Suprapubic skin (tissue), 4 donors: ENCODE measurements at regions not wholly inside any gene's neighbourhood (a gene's known extent, or its start where the extent isn't known, plus 50 kb on each side); places are given as distances from the start of the nearest gene placed in this dataset.

Source experiments
- DNase-seq, 2 donors: peaks; one replicate each; pipeline ENCODE4 v3.0.0-alpha.2; 2019; ENCODE audit warnings: low spot score in 2 of 2
- H3K27ac ChIP-seq: fragments of 200-600 bp; sonication (generic); one replicate; pipeline ENCODE4 v1.5.1; 2019
- H3K27me3 ChIP-seq: fragments of 200-600 bp; sonication (generic); one replicate; pipeline ENCODE4 v1.5.1; 2019
- H3K36me3 ChIP-seq: fragments of 200-600 bp; sonication (generic); one replicate; pipeline ENCODE4 v1.5.1; 2019
- H3K4me1 ChIP-seq: fragments of 200-600 bp; sonication (generic); one replicate; pipeline ENCODE4 v1.5.1; 2019
- H3K4me3 ChIP-seq: fragments of 200-600 bp; sonication (generic); one replicate; pipeline ENCODE4 v1.5.1; 2019; ENCODE audit warnings: mild to moderate bottlenecking
- H3K9me3 ChIP-seq: fragments of 200-600 bp; sonication (generic); one replicate; pipeline ENCODE4 v1.5.1; 2019
- CTCF ChIP-seq, 2 donors: fragments of 200-600 bp in 1 of 2; fragments of 450-650 bp in 1 of 2; sonication (generic) in 1 of 2; IDR thresholded peaks; one replicate each; pipeline ENCODE4 v1.5.1; 2016 to 2019; ENCODE audit warnings: antibody characterized with exemption in 2 of 2, mild to moderate bottlenecking in 1 of 2, moderate library complexity in 1 of 2
- EP300 ChIP-seq: sonication (generic); formaldehyde crosslinking; IDR thresholded peaks from one replicate; pipeline ENCODE4 v1.6.1; 2017; ENCODE audit warnings: antibody characterized with exemption
- POLR2A ChIP-seq, 2 donors: fragments of 450-650 bp; IDR thresholded peaks; one replicate each; pipeline ENCODE4 v1.6.1; 2017; ENCODE audit warnings: antibody characterized with exemption in 2 of 2, mild to moderate bottlenecking in 2 of 2, moderate library complexity in 2 of 2
- POLR2AphosphoS5 ChIP-seq, 3 donors: sonication (generic); formaldehyde crosslinking; IDR thresholded peaks; one replicate each; pipeline ENCODE4 v1.6.1; 2017; ENCODE audit warnings: antibody characterized with exemption in 3 of 3
- WGBS: methylation state at CpG from one replicate; pipeline ENCODE4 v1.1.5; 2018; 5-methylcytosine and 5-hydroxymethylcytosine counted together

- DNase-seq = no peak
- Histone ChIP-seq H3K36me3 (no peaks in the 10 kb centered on the region), H3K27ac (no peak overlapping the region), H3K4me3 (no peak overlapping the region), H3K9me3 (no peaks in the 10 kb centered on the region), H3K27me3 (no peaks in the 10 kb centered on the region), H3K4me1 (no peaks in the 10 kb centered on the region)
- TF ChIP-seq POLR2AphosphoS5 (IDR thresholded peaks at IDR 0.05) (no peak), CTCF (IDR thresholded peaks at IDR 0.05) (no peak), EP300 (no peak), POLR2A (IDR thresholded peaks at IDR 0.05) (no peak)
These were observed 465.7 kb downstream of the NOVA1 start for GRCh38 chr14:26132061-26132645.

GRCh38 chr14:26130690-26131089, 467.1 kb downstream of the NOVA1 start:
- H3K4me3 ChIP-seq = no peak overlapping the region
- 85% methylated on average over 1 of the region's 1 CpG for WGBS
- no peaks in the 10 kb centered on the region for H3K36me3 ChIP-seq
- H3K4me1 ChIP-seq = no peaks in the 10 kb centered on the region
- no peak for TF ChIP-seq CTCF (IDR thresholded peaks at IDR 0.05)
- no peak for TF ChIP-seq POLR2A (IDR thresholded peaks at IDR 0.05)
- no peak for TF ChIP-seq POLR2AphosphoS5 (IDR thresholded peaks at IDR 0.05)
- no peak for TF ChIP-seq EP300
- H3K9me3 ChIP-seq = no peaks in the 10 kb centered on the region
- no peaks in the 10 kb centered on the region for H3K27me3 ChIP-seq
- H3K27ac ChIP-seq = no peak overlapping the region
- DNase-seq = no peak

GRCh38 chr14:26128931-26129671, 468.7 kb downstream of the NOVA1 start:
- no peaks in the 10 kb centered on the region for H3K27me3 ChIP-seq
- no peaks in the 10 kb centered on the region for H3K36me3 ChIP-seq
- no peaks in the 10 kb centered on the region for H3K4me1 ChIP-seq
- no peak overlapping the region for H3K4me3 ChIP-seq
- no peak overlapping the region for H3K27ac ChIP-seq
- no peaks in the 10 kb centered on the region for H3K9me3 ChIP-seq
- no peak for TF ChIP-seq CTCF (IDR thresholded peaks at IDR 0.05)
- no peak for TF ChIP-seq EP300
- no peak for TF ChIP-seq POLR2A (IDR thresholded peaks at IDR 0.05)
- TF ChIP-seq POLR2AphosphoS5 (IDR thresholded peaks at IDR 0.05) = no peak
- 39% methylated on average over 4 of the region's 4 CpGs for WGBS
- DNase-seq = no peak

- WGBS = 68% methylated on average over 2 of the region's 2 CpGs
- Histone ChIP-seq H3K4me3 (no peak overlapping the region), H3K27ac (no peak overlapping the region), H3K36me3 (no peaks in the 10 kb centered on the region), H3K4me1 (no peaks in the 10 kb centered on the region), H3K9me3 (no peaks in the 10 kb centered on the region), H3K27me3 (no peaks in the 10 kb centered on the region)
- TF ChIP-seq POLR2A (IDR thresholded peaks at IDR 0.05) (no peak), CTCF (IDR thresholded peaks at IDR 0.05) (no peak), EP300 (no peak), POLR2AphosphoS5 (IDR thresholded peaks at IDR 0.05) (no peak)
- no peak for DNase-seq
These were observed 472.9 kb downstream of the NOVA1 start for GRCh38 chr14:26124896-26125438.

- WGBS = 79% methylated on average over 2 of the region's 2 CpGs
- TF ChIP-seq POLR2AphosphoS5 (IDR thresholded peaks at IDR 0.05) = no peak
- no peak for TF ChIP-seq CTCF (IDR thresholded peaks at IDR 0.05)
- no peak for TF ChIP-seq POLR2A (IDR thresholded peaks at IDR 0.05)
- no peak for TF ChIP-seq EP300
- no peaks in the 10 kb centered on the region for H3K36me3 ChIP-seq
- H3K9me3 ChIP-seq = no peaks in the 10 kb centered on the region
- H3K4me1 ChIP-seq = no peaks in the 10 kb centered on the region
- no peak for DNase-seq
- H3K27ac ChIP-seq = no peak overlapping the region
- H3K4me3 ChIP-seq = no peak overlapping the region
- H3K27me3 ChIP-seq = no peaks in the 10 kb centered on the region
These were observed 474.4 kb downstream of the NOVA1 start for GRCh38 chr14:26123459-26123858.
